HEK293 (cell line): ENCODE measurements at regions not wholly inside any gene's neighbourhood (a gene's known extent, or its start where the extent isn't known, plus 50 kb on each side); places are given as distances from the start of the nearest gene placed in this dataset.

Experiments used
- CTCF ChIA-PET: fragments of 350-600 bp; formaldehyde crosslinking; extraction: SDS; loops from one replicate; lab custom pipeline; 2021; ENCODE audit warnings: antibody characterized with exemption; lab: Yijun Ruan, JAX
- POLR2A ChIA-PET: fragments of 300-600 bp; formaldehyde crosslinking; extraction: SDS; loops from one replicate; lab custom pipeline; 2020; ENCODE audit warnings: antibody characterized with exemption, inconsistent platforms; lab: Yijun Ruan, JAX
- H3K27ac ChIP-seq: fragments of 200-500 bp; sonication (Bioruptor generic); 2 replicates; pipeline ENCODE4 v1.5.1; 2014; ENCODE audit warnings: low read depth, low read length, control low read depth, inconsistent platforms; ENCODE audit errors: extremely low read depth
- H3K36me3 ChIP-seq, 2 experiments: fragments of 200-500 bp in 1 of 2; sonication (Bioruptor generic) in 1 of 2; 1 replicate in 1 of 2; 2 replicates in 1 of 2; pipeline ENCODE4 v1.5.1; 2014 to 2017; ENCODE audit warnings: inconsistent platforms in 2 of 2, low read length in 2 of 2; ENCODE audit not compliant: control insufficient read depth in 2 of 2, insufficient read depth in 1 of 2
- H3K4me1 ChIP-seq: fragments of 200-500 bp; sonication (Bioruptor generic); 2 replicates; pipeline ENCODE4 v1.5.1; 2014; ENCODE audit warnings: mild to moderate bottlenecking, low read length, inconsistent platforms; ENCODE audit not compliant: control insufficient read depth, insufficient read depth
- H3K4me3 ChIP-seq: 2 replicates; pipeline ENCODE4 v1.5.1; 2011; ENCODE audit warnings: low read depth, mild to moderate bottlenecking, control low read depth, low read length, moderate library complexity
- H3K9me3 ChIP-seq: fragments of 200-500 bp; sonication (Bioruptor generic); 2 replicates; pipeline ENCODE4 v1.5.1; 2014; ENCODE audit warnings: low read depth, low read length, inconsistent platforms; ENCODE audit not compliant: control insufficient read depth, insufficient read depth
- BCL11A ChIP-seq: fragments of 450-650 bp; formaldehyde crosslinking; IDR thresholded peaks from 2 replicates; pipeline ENCODE4 v1.5.1; 2016; ENCODE audit warnings: low read depth, missing biosample characterization, missing genetic modification characterization
- GLI2 ChIP-seq: fragments of 450-650 bp; formaldehyde crosslinking; IDR thresholded peaks from 2 replicates; pipeline ENCODE4; 2017; ENCODE audit warnings: missing biosample characterization, missing genetic modification characterization, low read depth, borderline replicate concordance
- ZNF157 ChIP-seq: fragments of 450-650 bp; formaldehyde crosslinking; IDR thresholded peaks from 2 replicates; pipeline ENCODE4 v1.5.1; 2016; ENCODE audit warnings: missing biosample characterization, missing genetic modification characterization
- ZNF221 ChIP-seq: fragments of 450-650 bp; formaldehyde crosslinking; IDR thresholded peaks from 2 replicates; pipeline ENCODE4 v1.5.1; 2017; ENCODE audit warnings: missing biosample characterization, missing genetic modification characterization, borderline replicate concordance
- ZNF324 ChIP-seq: fragments of 450-650 bp; formaldehyde crosslinking; IDR thresholded peaks from 2 replicates; pipeline ENCODE4 v1.5.1; 2016; ENCODE audit warnings: missing biosample characterization, missing genetic modification characterization
- ZNF394 ChIP-seq: fragments of 450-650 bp; formaldehyde crosslinking; IDR thresholded peaks from 2 replicates; pipeline ENCODE4 v1.5.1; 2016; ENCODE audit warnings: missing biosample characterization, missing genetic modification characterization, mild to moderate bottlenecking, moderate library complexity, borderline replicate concordance
- ZNF529 ChIP-seq: fragments of 450-650 bp; formaldehyde crosslinking; IDR thresholded peaks from 2 replicates; pipeline ENCODE4 v1.5.1; 2017; ENCODE audit warnings: missing genetic modification characterization, missing biosample characterization; ENCODE audit not compliant: insufficient replicate concordance
- ZNF549 ChIP-seq: fragments of 450-650 bp; IDR thresholded peaks from 2 replicates; pipeline ENCODE4 v1.5.1; 2018; ENCODE audit warnings: missing biosample characterization, missing genetic modification characterization, mild to moderate bottlenecking, inconsistent platforms, moderate library complexity
- ZNF596 ChIP-seq: fragments of 450-650 bp; IDR thresholded peaks from 2 replicates; pipeline ENCODE4 v1.5.0; 2018; ENCODE audit warnings: missing biosample characterization, mild to moderate bottlenecking, missing genetic modification characterization, moderate library complexity
- ZNF610 ChIP-seq: fragments of 450-650 bp; formaldehyde crosslinking; IDR thresholded peaks from 2 replicates; pipeline ENCODE4 v1.5.1; 2016; ENCODE audit warnings: missing biosample characterization, missing genetic modification characterization, borderline replicate concordance
- TF ChIP-seq, protein P1 (sequence below): fragments of 450-650 bp; formaldehyde crosslinking; IDR thresholded peaks from 2 replicates; pipeline ENCODE4 v1.5.1; 2016; ENCODE audit warnings: missing biosample characterization, missing genetic modification characterization
- TF ChIP-seq, protein P2 (sequence below): fragments of 450-650 bp; formaldehyde crosslinking; IDR thresholded peaks from 2 replicates; pipeline ENCODE4 v1.5.1; 2016; ENCODE audit warnings: missing biosample characterization, missing genetic modification characterization
- TF ChIP-seq, protein P3 (sequence below): fragments of 450-650 bp; formaldehyde crosslinking; IDR thresholded peaks from 2 replicates; pipeline ENCODE4 v1.5.1; 2017; ENCODE audit warnings: missing biosample characterization, missing genetic modification characterization
- TF ChIP-seq, protein P4 (sequence below): fragments of 450-650 bp; formaldehyde crosslinking; IDR thresholded peaks from 2 replicates; pipeline ENCODE4 v1.5.1; 2016; ENCODE audit warnings: missing biosample characterization, missing genetic modification characterization, low read depth

- CTCF ChIA-PET: no interaction called here
- POLR2A ChIA-PET: no interaction called here
- TF ChIP-seq ZNF324 (no peak), BCL11A (no peak), GLI2 (tag by site-specific recombination) (no peak), ZNF610 (tag by site-specific recombination) (no peak), ZNF157 (no peak), ZNF596 (tag by site-specific recombination) (no peak)
- TF ChIP-seq, protein P1, sequence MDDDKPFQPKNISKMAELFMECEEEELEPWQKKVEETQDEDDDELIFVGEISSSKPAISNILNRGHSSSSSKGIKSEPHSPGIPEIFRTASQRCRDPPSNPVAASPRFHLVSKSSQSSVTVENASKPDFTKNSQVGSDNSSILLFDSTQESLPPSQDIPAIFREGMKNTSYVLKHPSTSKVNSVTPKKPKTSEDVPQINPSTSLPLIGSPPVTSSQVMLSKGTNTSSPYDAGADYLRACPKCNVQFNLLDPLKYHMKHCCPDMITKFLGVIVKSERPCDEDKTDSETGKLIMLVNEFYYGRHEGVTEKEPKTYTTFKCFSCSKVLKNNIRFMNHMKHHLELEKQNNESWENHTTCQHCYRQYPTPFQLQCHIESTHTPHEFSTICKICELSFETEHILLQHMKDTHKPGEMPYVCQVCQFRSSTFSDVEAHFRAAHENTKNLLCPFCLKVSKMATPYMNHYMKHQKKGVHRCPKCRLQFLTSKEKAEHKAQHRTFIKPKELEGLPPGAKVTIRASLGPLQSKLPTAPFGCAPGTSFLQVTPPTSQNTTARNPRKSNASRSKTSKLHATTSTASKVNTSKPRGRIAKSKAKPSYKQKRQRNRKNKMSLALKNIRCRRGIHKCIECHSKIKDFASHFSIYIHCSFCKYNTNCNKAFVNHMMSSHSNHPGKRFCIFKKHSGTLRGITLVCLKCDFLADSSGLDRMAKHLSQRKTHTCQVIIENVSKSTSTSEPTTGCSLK (tag by site-specific recombination): no peak
- TF ChIP-seq, protein P2, sequence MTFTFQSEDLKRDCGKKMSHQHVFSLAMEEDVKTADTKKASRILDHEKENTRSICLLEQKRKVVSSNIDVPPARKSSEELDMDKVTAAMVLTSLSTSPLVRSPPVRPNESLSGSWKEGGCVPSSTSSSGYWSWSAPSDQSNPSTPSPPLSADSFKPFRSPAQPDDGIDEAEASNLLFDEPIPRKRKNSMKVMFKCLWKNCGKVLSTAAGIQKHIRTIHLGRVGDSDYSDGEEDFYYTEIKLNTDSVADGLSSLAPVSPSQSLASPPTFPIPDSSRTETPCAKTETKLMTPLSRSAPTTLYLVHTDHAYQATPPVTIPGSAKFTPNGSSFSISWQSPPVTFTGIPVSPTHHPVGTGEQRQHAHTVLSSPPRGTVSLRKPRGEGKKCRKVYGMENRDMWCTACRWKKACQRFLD: no peak
- Histone ChIP-seq H3K4me1 (no peaks in the 10 kb centered on the region), H3K36me3 (no peaks in the 10 kb centered on the region), H3K27ac (no peak overlapping the region), H3K9me3 (no peaks in the 10 kb centered on the region), H3K4me3 (no peak overlapping the region)
These were observed 1395.2 kb downstream of the PCDH9 start for GRCh38 chr13:65834897-65835296.

DNA sequence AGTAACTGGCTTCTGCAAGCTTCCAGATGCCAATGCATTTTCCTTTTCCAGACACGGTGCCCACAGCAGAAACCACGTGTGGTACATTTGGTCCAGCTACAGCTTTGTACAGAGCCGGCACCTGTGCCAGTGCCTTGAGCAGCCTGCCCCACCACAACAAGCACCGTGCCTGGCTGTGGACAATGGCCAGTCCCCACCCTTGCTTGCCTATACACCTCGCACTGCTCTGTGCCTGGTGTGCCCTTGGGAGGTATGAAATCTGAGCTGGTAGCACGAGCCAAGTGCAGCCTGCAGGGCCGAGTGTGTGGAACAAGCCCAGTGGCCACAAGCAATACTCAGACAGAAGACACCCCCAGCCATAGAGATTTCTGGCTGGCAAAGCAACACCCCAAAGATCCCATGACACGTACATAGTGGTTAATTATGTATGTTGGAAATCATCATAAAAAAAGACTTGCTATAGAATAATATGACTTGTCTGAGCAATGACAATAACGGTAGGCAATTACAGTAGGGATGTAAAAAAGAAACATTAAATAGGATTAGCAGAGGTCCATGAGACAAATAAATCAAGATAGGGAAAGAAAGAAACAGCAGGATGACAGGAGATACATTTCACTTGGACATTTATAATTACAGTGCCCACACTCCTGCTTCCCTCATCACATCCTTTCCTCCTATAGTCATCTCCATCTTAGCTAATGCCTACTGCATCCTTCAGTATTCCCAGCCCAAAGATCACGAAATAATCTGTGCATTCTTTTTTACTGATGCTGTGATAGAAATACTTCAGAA, 1399.5 kb downstream of the PCDH9 start:
- no peak overlapping the region for H3K27ac ChIP-seq
- CTCF ChIA-PET: no interaction called here
- H3K4me1 ChIP-seq: no peaks in the 10 kb centered on the region
- H3K36me3 ChIP-seq: no peaks in the 10 kb centered on the region
- H3K9me3 ChIP-seq: no peaks in the 10 kb centered on the region
- TF ChIP-seq ZNF529 (tag by site-specific recombination) (no peak), ZNF549 (tag by site-specific recombination) (no peak), ZNF221 (tag by site-specific recombination) (no peak), ZNF394 (no peak)
- TF ChIP-seq, protein P3, sequence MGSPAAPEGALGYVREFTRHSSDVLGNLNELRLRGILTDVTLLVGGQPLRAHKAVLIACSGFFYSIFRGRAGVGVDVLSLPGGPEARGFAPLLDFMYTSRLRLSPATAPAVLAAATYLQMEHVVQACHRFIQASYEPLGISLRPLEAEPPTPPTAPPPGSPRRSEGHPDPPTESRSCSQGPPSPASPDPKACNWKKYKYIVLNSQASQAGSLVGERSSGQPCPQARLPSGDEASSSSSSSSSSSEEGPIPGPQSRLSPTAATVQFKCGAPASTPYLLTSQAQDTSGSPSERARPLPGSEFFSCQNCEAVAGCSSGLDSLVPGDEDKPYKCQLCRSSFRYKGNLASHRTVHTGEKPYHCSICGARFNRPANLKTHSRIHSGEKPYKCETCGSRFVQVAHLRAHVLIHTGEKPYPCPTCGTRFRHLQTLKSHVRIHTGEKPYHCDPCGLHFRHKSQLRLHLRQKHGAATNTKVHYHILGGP (tag by site-specific recombination): no peak
- TF ChIP-seq, protein P4, sequence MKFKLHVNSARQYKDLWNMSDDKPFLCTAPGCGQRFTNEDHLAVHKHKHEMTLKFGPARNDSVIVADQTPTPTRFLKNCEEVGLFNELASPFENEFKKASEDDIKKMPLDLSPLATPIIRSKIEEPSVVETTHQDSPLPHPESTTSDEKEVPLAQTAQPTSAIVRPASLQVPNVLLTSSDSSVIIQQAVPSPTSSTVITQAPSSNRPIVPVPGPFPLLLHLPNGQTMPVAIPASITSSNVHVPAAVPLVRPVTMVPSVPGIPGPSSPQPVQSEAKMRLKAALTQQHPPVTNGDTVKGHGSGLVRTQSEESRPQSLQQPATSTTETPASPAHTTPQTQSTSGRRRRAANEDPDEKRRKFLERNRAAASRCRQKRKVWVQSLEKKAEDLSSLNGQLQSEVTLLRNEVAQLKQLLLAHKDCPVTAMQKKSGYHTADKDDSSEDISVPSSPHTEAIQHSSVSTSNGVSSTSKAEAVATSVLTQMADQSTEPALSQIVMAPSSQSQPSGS (tag by site-specific recombination): no peak
- TF ChIP-seq, all 188 proteins: peak for 0
- POLR2A ChIA-PET: no interaction called here
- H3K4me3 ChIP-seq: no peak overlapping the region
